Right ventricle myocardium inferior (tissue), 1 donor: ENCODE measurements at regions not wholly inside any gene's neighbourhood (a gene's known extent, or its start where the extent isn't known, plus 50 kb on each side); places are given as distances from the start of the nearest gene placed in this dataset.
"Not testable (repeated sequence)": the region's sequence is repeated elsewhere in the genome, so short reads cannot be mapped to it uniquely, and the experiment has no call there.

Source experiments
- ATAC-seq: fragments of 200-7000 bp; cut with Tn5 transposase; one replicate; pipeline ENCODE4 v1.9.1; 2020; ENCODE audit warnings: mild to moderate bottlenecking, moderate library complexity
- DNase-seq: peaks from one replicate; pipeline ENCODE4 v3.0.0; 2021; ENCODE audit errors: missing footprints
- intact Hi-C: fragments of 100-400 bp; cut with DNase I; formaldehyde crosslinking; loops from one replicate; pipeline ENCODE4 v1.11.0; 2022
- donor health status: DM: no; HTN: yes; CAD: no; lungs with severe emphysema.

GRCh38 chr3:25915673-25916072 is 125.8 kb downstream of the OXSM start:
- intact Hi-C loops = no loop called here

GRCh38 chr3:25916321-25916720 is 126.4 kb downstream of the OXSM start:
- ATAC-seq (no peak), DNase-seq (no peak)
- intact Hi-C loops = no loop called here

More at GRCh38 chr3:25915673-25916072, 125.8 kb downstream of the OXSM start:
- no peak for DNase-seq
- ATAC-seq = no peak

GRCh38 chr3:25931967-25932366 is 142.1 kb downstream of the OXSM start:
- ATAC-seq, DNase-seq, intact Hi-C loops: not testable (repeated sequence)

GRCh38 chr3:25938566-25939325 is 148.9 kb downstream of the OXSM start:
- ATAC-seq (no peak), DNase-seq (no peak)
- intact Hi-C loops = no loop called here

DNA sequence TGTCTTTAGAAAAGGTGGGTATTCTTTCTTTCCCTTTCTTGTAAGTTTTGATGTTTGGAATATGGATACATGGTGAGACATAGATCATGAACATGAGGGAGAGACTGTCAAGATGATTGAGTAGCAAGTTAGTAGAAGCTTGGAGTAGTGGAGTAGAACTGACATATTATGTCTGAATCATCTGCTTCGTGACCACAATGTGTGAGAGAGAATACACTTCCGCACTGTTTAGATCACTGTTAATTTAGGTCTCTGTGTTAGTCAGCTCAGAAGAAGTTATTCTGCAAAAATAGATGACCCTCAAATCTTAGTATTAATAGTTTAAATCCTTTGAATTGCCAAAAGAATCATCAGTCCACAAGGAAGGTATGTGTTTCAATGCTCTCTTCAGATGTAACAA is 151.0 kb downstream of the OXSM start:
- DNase-seq = no peak
- no peak for ATAC-seq
- intact Hi-C loops = no loop called here

GRCh38 chr3:25944329-25944728 is 154.4 kb downstream of the OXSM start:
- no peak for ATAC-seq
- intact Hi-C loops = no loop called here
- no peak for DNase-seq

DNA sequence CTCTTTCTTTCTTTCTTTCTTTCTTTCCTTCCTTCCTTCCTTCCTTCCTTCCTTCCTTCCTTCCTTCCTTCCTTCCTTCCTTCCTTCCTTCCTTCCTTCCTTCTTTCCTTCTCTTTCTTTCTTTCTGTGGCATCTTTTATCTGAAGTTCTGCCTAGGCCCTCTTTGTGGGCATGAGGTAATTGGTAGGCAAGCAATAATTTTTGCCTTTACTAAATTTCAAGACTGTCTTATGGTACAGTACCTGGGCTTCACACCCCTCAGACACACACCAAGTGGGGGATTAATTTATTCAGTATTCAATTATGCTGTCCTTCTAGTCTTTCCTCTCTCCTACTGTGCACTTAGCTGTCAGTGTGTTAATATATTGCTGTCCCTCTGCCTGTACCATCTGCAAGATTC is 155.5 kb downstream of the OXSM start:
- no peak for DNase-seq
- intact Hi-C loops = no loop called here
- ATAC-seq = no peak

DNA sequence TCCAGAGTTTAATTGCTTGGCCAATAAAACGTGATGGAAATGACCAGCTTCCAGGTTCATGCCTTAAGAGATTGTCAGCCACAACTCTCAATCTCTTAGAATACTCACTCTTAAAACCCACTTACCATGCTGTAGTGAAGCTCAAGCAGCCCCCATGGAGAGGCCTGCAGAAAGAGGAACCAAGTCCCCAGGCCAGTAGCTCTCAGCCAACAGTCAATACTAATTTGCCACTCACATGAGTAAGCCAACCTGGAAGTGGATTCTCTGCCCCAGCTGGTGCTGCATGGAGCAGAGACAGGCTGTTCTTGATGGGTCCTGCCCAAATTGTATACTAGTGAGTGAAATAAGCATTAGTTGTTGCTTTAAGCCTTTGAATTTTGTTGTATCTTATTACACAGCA is 155.9 kb downstream of the OXSM start:
- DNase-seq (no peak), ATAC-seq (no peak)
- intact Hi-C loops = no loop called here

- intact Hi-C loops = no loop called here
- DNase-seq = no peak
- no peak for ATAC-seq
Observed at GRCh38 chr3:25952133-25952532, 162.2 kb downstream of the OXSM start.

GRCh38 chr3:25957026-25957425 is 167.1 kb downstream of the OXSM start:
- intact Hi-C loops = loop anchor here (5.0 kb wide), 1 partner anchor 145 kb away; no protein-coding TSS in a partner anchor
- DNase-seq (no peak), ATAC-seq (peak; percentile 76)

DNA sequence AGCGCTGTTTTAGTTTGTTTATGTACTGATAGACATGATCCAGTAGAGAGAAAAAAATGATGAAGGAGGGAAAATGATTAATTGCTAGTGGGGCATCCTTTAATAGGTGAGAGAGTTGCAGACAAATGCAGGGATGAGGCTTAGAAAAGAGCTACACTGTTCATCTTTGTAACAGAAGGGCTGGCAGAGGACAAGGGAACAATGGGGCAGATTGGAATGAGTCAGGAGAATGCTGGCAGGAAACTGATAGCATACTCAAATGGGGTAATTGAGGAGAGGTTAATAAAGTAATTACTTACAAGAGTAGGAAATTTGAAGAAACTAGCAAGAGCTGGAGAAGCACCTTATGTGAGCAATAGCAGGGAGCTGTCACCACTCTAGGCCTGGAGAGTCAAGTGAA is 170.9 kb downstream of the OXSM start:
- ATAC-seq (no peak), DNase-seq (no peak)
- intact Hi-C loops = no loop called here

GRCh38 chr3:25962255-25962654 is 172.4 kb downstream of the OXSM start:
- DNase-seq (no peak), ATAC-seq (no peak)
- intact Hi-C loops = no loop called here

DNA sequence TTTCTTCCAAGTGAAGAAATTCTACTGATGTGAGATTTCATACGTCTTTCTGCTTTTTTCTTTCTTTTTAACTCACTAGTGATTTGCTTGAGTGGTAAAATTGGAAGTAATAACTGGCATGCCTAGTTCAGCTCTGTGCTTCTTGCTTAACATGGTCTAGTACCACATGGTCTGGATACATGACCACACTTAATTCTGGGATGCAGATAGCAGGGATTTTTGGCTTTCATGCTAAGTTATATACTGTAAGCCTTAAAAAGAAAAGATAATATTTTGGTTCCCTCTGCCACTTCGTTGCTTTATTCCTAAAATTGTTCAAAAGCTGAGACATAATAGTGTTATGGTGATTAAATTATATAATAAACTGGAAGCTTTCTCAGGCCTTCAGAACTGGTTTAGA is 174.3 kb downstream of the OXSM start:
- intact Hi-C loops = no loop called here
- no peak for DNase-seq
- ATAC-seq = no peak

GRCh38 chr3:25967385-25967784 is 177.5 kb downstream of the OXSM start:
- intact Hi-C loops = no loop called here
- ATAC-seq = no peak

GRCh38 chr3:25971736-25972135 is 181.8 kb downstream of the OXSM start:
- DNase-seq (no peak), ATAC-seq (no peak)

More at GRCh38 chr3:25967385-25967784, 177.5 kb downstream of the OXSM start:
- DNase-seq = no peak

GRCh38 chr3:25973122-25973521 is 183.2 kb downstream of the OXSM start:
- intact Hi-C loops = no loop called here
- ATAC-seq (no peak), DNase-seq (no peak)

More at GRCh38 chr3:25971736-25972135, 181.8 kb downstream of the OXSM start:
- intact Hi-C loops = no loop called here

DNA sequence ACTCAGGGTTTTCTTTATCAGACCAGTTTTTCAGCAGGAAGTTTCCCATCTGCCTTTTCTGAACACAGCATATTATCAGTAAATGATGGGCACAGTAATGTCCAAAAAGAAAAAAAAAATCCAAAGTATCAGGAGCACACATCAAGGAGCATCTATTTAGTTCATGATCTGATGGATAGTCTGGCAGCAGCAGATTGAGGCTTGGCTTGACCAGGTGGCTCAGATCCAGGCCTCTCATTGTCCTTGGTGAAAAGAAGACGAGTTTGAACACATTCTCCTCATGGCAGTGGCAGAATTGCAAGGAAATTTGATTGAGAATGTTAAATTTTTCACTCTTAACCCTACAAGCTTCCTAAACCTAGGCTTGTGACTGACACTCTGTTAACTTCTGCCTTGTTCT is 192.9 kb downstream of the OXSM start:
- ATAC-seq = no peak
- intact Hi-C loops = no loop called here

GRCh38 chr3:25985621-25986020 is 195.7 kb downstream of the OXSM start:
- ATAC-seq = no peak
- intact Hi-C loops = no loop called here
- DNase-seq = no peak

More for the DNA sequence above, 192.9 kb downstream of the OXSM start:
- no peak for DNase-seq

GRCh38 chr3:25992606-25993005 is 202.7 kb downstream of the OXSM start:
- ATAC-seq = no peak
- no peak for DNase-seq
- intact Hi-C loops = no loop called here

GRCh38 chr3:26004172-26004571 is 214.3 kb downstream of the OXSM start:
- ATAC-seq = no peak
- intact Hi-C loops = no loop called here
- no peak for DNase-seq

DNA sequence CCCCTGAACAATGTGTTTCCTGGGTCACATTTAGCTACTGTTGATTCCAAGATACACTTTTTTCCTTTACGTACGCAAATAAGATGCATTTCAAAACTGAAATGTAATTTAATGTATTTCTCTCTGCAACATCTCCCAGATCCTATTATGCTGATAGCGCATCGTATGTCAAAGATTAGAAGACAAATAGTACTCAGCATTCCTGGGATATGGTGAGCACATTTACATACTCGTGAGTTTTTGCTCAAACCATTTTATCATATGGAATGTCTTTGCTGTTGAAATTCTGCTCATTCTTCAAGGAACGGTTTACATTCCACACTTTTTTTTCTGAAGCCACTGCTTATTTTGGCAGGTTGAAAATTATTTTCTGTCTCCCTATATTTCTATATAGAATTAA is 221.4 kb downstream of the OXSM start:
- intact Hi-C loops = no loop called here
- DNase-seq = no peak
- no peak for ATAC-seq
